Fibroblast of the aortic adventitia (primary cell): ENCODE measurements at regions not wholly inside any gene's neighbourhood (a gene's known extent, or its start where the extent isn't known, plus 50 kb on each side); places are given as distances from the start of the nearest gene placed in this dataset.
"Not testable (repeated sequence)": the region's sequence is repeated elsewhere in the genome, so short reads cannot be mapped to it uniquely, and the experiment has no call there.

Experiments
- DNase-seq: peaks from one replicate; pipeline ENCODE4 v3.0.0-alpha.2; 2010; ENCODE audit warnings: low read depth
- H3K4me3 ChIP-seq: 2 replicates; pipeline ENCODE4 v1.5.1; 2011; ENCODE audit warnings: low read depth, mild to moderate bottlenecking, control low read depth, low read length, moderate library complexity
- TF ChIP-seq, protein P1 (sequence below): IDR thresholded peaks from 2 replicates; pipeline ENCODE4 v1.5.1; 2011; ENCODE audit warnings: mild to moderate bottlenecking, low read length, control low read depth, inconsistent platforms; ENCODE audit not compliant: insufficient read depth

DNA sequence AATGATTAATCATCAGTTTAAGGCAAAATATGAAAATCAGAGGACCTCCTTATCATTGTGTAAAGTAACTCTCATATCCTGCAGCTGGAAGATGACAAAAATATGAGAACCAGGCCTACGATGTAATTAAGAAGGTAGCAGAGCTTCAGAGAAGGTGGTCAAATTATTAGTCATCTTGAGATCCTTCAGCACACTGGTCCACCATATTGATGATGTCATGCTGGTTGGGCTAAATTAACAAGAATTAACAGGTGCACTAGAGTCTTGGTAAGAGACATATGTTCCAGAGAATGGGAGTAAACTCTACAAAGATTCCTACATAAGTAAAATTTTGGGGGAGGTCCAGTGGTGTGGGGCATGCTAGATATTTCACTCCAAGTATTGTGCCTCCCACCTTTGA, 112.8 kb downstream of the OTOR start:
- TF ChIP-seq, protein P1, sequence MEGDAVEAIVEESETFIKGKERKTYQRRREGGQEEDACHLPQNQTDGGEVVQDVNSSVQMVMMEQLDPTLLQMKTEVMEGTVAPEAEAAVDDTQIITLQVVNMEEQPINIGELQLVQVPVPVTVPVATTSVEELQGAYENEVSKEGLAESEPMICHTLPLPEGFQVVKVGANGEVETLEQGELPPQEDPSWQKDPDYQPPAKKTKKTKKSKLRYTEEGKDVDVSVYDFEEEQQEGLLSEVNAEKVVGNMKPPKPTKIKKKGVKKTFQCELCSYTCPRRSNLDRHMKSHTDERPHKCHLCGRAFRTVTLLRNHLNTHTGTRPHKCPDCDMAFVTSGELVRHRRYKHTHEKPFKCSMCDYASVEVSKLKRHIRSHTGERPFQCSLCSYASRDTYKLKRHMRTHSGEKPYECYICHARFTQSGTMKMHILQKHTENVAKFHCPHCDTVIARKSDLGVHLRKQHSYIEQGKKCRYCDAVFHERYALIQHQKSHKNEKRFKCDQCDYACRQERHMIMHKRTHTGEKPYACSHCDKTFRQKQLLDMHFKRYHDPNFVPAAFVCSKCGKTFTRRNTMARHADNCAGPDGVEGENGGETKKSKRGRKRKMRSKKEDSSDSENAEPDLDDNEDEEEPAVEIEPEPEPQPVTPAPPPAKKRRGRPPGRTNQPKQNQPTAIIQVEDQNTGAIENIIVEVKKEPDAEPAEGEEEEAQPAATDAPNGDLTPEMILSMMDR = no peak
- no peak for DNase-seq
- H3K4me3 ChIP-seq = no peak overlapping the region

DNA sequence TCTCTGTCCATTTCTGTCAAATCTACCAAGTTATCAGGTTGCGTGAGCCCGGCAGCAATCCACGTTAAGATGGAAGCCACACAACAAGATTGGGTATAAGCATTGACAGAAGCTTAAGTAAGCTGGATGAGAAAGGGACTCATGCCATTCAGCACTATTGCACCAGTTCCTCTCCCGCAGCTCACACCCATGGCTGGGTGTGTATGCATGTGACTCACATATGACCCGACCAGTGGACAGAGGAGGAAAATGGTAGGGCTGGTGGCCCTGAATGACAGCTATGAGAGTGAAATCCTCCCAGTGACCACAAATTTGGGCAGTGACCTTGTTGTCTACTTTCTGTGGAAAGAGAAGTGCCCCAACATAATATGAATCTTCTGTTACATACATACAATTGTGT, 113.5 kb downstream of the OTOR start:
- H3K4me3 ChIP-seq = no peak overlapping the region
- TF ChIP-seq, protein P1 = no peak
- no peak for DNase-seq

DNA sequence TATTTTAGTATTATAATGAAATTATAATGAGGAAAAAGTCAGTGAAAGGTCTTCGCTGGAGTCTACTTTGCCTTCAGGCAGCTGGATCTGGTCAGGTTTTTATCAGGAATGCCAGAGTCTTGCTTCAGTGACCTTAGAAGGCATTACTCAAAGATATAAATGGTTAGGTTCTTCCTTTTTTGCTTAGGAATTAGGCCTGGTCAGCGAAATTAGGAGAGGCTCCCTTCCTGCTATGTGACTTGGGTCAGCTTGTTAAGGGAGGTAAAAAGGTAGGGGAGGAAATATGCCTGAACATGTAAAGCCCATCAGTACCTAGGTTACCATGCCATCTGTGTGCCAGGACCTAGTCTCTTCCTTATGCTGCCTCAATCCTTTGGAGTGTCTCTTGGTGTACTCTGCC, 115.1 kb downstream of the OTOR start:
- DNase-seq = no peak
- H3K4me3 ChIP-seq = no peak overlapping the region
- TF ChIP-seq, protein P1 = no peak

DNA sequence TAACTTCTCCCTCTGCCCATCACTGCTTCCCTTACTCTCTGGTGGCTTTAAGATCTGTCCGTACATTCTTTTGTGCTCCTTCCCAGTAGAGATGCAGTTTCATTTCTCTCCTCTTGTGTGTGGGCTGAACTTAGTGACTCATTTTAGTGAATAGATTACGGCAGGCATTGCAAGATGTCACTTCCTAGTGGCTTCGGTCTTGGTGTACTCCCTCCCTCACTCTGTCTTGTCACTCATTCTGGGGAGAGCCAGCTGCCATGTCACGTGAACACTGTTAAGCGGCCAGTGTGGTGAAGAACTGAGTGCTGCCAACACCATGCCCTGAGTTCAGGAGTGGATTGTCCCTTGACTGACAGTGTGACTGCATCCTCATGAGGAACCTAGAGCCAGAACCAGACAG, 115.9 kb downstream of the OTOR start:
- TF ChIP-seq, protein P1 = no peak
- H3K4me3 ChIP-seq = no peak overlapping the region
- no peak for DNase-seq

DNA sequence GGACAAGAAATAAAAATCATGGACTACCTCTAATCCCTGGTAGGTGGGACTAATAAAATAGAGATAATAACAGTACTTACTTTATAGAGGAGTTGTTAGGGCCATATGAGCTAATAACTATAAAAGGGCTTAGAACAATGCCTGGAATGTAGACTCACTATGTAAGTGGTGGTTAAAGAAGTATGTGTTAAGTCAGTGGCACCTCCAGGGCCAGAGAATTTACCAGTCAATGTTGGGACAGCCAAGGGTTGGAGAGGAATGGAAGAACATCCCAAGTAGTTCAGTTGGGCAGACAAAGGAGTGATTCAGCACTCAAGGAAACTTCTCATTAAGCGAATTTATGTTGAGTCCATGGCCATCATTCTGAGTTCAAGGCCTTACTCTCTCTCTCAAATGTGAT, 116.8 kb downstream of the OTOR start:
- TF ChIP-seq, protein P1 = no peak
- DNase-seq = no peak
- H3K4me3 ChIP-seq = no peak overlapping the region

DNA sequence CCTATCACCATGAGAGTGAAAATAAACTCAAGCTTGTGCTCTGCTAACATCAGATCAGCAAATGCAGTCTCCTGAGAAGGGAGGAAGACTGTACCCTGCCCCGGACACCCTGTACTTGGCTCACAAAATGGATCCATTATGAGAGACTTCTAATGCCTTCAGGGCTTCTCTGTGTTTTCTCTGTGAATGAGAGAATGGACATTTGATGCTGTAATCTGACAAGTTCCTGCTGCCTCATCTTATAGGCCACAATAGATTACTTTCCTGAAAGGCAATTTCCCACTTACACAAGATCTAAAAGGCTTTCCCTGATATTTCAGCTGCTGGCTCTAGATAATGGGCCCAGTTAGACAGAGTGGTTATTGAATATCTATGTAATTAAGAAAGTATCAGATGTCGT, 117.2 kb downstream of the OTOR start:
- no peak for DNase-seq
- TF ChIP-seq, protein P1 = no peak
- H3K4me3 ChIP-seq = no peak overlapping the region

DNA sequence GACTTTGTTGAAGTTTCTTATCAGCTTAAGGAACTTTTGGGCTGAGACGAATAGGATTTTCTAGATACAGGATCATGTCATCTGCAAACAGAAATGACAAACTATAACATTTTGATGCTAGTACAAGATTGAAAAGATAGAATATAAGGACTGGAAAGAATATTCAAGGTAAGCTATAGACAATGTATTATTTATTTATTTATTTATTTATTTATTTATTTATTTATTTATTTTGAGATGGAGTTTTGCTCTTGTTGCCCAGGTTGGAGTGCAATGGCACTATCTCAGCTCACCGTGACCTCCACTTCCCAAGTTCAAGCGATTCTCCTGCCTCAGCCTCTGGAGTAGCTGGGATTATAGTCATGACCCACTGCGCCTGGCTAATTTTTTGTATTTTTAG, 125.0 kb downstream of the OTOR start:
- H3K4me3 ChIP-seq, DNase-seq: not testable (repeated sequence)

DNA sequence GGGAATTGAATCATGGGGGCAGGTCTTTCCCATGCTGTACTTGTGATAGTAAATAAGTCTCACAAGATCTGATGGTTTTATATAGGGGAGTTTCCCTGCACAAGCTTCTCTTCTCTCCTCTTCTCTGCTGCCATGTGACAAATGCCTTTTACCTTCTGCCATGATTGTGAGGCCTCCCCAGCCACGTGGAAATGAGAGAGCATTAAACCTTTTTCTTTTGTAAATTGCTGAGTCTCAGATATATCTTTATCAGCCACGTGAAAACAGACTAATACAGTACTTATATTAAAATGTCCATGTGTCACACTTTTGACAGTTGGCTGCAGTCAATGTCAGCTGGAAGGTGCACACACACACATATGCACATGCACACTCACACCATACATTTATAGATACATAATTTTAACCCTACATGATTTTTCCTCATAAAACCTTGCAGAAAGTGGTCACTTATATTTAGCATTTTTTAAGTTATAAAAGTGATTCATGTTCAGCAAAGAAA, 128.9 kb downstream of the OTOR start:
- TF ChIP-seq, protein P1 = no peak
- no peak for DNase-seq
- no peak overlapping the region for H3K4me3 ChIP-seq
